WERI-Rb-1 (cell line): ENCODE measurements at regions not wholly inside any gene's neighbourhood (a gene's known extent, or its start where the extent isn't known, plus 50 kb on each side); places are given as distances from the start of the nearest gene placed in this dataset.

Source experiments
- DNase-seq: peaks from one replicate; pipeline ENCODE4 v3.0.0-alpha.2; 2020
- H3K27ac ChIP-seq: fragments of 250-450 bp; sonication (Bioruptor Pico); 2 replicates; pipeline ENCODE4 v1.5.1; 2020; ENCODE audit warnings: mild to moderate bottlenecking, moderate library complexity
- H3K27me3 ChIP-seq: fragments of 250-450 bp; sonication (Bioruptor Pico); 2 replicates; pipeline ENCODE4 v1.5.1; 2021; ENCODE audit warnings: mild to moderate bottlenecking, low read depth, moderate library complexity; ENCODE audit not compliant: insufficient read depth, severe bottlenecking
- H3K36me3 ChIP-seq: fragments of 250-450 bp; sonication (Bioruptor Pico); 2 replicates; pipeline ENCODE4 v1.5.1; 2020; ENCODE audit warnings: mild to moderate bottlenecking, moderate library complexity
- H3K4me3 ChIP-seq: 2 replicates; pipeline ENCODE4 v1.5.1; 2011; ENCODE audit warnings: low read depth, mild to moderate bottlenecking, control low read depth, low read length
- H3K9me3 ChIP-seq: fragments of 250-450 bp; sonication (Bioruptor Pico); 2 replicates; pipeline ENCODE4 v1.5.1; 2021; ENCODE audit warnings: mild to moderate bottlenecking, moderate library complexity; ENCODE audit not compliant: severe bottlenecking
- TF ChIP-seq, protein P1 (sequence below): IDR thresholded peaks from 2 replicates; pipeline ENCODE4 v1.5.1; 2011; ENCODE audit warnings: low read depth, mild to moderate bottlenecking, control low read depth, inconsistent platforms, low read length

DNA sequence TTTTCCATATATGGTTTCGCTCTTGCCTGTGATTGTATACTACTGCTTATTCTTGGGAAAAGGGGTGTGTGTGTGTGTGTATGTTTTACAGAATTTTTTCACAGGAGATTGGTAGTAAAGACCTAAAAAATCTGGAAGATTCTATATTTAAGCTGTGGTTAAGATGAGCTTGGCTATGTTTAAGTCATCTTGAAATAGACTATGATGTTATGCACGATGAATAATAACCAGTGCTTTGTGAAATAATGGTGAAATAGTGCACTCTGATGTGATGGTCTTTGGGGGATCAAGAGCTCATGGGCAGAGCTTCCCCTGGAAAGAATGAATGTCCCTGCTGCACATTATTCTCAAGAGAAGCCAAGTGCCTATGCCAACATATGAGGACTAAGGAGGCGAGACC is 301.0 kb downstream of the ACTL7B start:
- Histone ChIP-seq H3K36me3 (no peaks in the 10 kb centered on the region), H3K9me3 (no peaks in the 10 kb centered on the region)

DNA sequence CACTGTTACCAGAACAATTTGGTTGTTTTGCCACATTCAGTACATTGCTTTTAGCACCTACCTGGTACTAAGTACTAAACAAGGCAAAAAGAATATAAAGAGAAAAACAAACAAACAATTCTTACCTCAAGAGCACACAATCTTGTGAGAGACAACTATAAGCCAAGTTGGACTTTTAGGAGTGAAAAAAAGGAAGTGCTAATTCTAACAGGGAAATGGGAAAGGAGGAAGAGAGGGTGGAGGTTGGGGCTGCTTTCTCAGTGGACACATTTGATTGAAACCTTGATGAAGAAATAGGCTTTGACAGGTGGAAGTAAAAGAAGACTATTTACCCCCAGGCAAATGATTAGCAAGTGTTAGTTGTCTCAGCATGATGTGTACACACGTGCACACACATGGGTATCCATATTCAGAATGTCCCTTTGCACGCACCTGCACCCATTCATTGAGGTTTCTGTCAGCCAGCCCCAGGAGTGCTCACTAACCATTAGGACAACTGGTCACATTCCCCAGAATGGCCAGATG is 302.6 kb downstream of the ACTL7B start:
- no peak overlapping the region for H3K4me3 ChIP-seq
- H3K27me3 ChIP-seq: no peaks in the 10 kb centered on the region
- no peaks in the 10 kb centered on the region for H3K9me3 ChIP-seq
- no peak for DNase-seq
- H3K36me3 ChIP-seq: no peaks in the 10 kb centered on the region
- no peak overlapping the region for H3K27ac ChIP-seq
- TF ChIP-seq, protein P1, sequence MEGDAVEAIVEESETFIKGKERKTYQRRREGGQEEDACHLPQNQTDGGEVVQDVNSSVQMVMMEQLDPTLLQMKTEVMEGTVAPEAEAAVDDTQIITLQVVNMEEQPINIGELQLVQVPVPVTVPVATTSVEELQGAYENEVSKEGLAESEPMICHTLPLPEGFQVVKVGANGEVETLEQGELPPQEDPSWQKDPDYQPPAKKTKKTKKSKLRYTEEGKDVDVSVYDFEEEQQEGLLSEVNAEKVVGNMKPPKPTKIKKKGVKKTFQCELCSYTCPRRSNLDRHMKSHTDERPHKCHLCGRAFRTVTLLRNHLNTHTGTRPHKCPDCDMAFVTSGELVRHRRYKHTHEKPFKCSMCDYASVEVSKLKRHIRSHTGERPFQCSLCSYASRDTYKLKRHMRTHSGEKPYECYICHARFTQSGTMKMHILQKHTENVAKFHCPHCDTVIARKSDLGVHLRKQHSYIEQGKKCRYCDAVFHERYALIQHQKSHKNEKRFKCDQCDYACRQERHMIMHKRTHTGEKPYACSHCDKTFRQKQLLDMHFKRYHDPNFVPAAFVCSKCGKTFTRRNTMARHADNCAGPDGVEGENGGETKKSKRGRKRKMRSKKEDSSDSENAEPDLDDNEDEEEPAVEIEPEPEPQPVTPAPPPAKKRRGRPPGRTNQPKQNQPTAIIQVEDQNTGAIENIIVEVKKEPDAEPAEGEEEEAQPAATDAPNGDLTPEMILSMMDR: no peak

More for the DNA sequence above, 301.0 kb downstream of the ACTL7B start:
- H3K27ac ChIP-seq: no peak overlapping the region
- TF ChIP-seq, protein P1: no peak
- no peak for DNase-seq
- H3K4me3 ChIP-seq: no peak overlapping the region
- H3K27me3 ChIP-seq: no peaks in the 10 kb centered on the region

DNA sequence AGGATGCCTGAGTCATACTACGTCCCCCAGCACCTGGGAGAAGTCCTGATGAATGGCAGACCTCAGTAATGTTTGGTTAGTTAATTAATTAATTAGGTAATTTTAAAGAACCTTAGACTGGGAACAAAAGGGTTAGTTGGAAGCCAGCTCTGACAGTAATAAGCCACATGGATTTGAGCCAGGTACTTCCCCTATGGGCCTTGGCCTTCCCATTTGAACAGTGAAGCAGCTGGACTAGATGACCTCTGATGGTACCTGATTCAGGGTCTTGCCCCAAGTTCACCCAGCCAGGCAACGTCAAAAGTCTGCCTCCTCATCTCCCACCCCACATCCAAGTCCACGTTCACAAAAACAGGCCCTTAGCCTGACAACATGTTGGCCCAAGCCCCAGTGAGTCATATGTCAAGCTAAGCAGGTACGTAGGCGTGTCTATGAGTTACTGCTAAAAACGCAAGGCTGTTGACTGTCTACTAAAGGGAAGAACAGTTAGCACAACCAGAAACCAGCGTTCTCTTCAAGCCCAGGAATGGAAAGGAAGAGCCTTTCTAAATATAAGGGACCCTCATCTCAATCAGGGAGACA is 303.2 kb downstream of the ACTL7B start:
- DNase-seq: no peak
- Histone ChIP-seq H3K36me3 (no peaks in the 10 kb centered on the region), H3K27me3 (no peaks in the 10 kb centered on the region), H3K4me3 (no peak overlapping the region), H3K27ac (no peak overlapping the region), H3K9me3 (no peaks in the 10 kb centered on the region)
- TF ChIP-seq, protein P1: no peak

DNA sequence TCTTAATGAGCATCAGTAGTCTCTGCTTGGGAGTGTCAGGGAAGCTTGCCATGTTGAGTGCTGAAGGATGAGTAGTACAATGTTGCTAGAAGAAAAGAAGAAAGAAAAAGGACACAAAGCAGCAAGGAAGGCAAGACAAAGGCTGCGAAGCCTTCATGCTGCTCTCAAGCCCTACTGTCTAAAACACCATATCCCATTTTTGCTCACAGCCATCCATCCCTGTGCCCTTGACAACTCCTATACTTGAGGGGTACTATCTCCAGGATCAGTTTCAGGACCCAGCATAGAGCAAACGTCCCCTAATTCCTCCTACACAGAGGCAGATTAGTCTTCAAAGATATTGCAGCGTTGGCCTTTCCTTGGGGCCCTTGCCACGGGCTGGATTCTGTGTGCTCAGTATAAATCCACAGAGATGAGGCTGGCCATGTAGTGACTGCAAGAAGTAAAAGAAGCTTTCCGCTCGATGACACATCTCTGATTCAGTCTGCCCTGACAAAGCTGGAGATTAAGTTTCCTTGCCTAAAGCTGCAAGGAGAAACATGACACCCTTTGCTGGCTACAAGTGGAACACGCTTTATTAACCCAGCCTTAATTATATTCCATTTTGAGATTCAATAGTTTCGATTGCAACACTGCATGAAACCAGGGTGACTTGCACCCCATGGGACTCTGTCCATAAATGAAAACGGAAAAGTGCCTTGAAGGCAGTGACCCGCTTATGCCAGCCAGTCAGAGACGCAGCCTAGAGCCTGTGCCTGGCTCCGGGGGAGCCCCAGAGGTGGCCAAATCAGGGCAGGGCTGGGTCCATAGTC is 304.6 kb downstream of the ACTL7B start:
- peak overlapping the region; percentile 13; the same call in 1 of the 2 replicates for H3K4me3 ChIP-seq
- TF ChIP-seq, protein P1: no peak
- H3K9me3 ChIP-seq: no peaks in the 10 kb centered on the region
- H3K27me3 ChIP-seq: no peaks in the 10 kb centered on the region
- peak; percentile 79 for DNase-seq
- H3K36me3 ChIP-seq: no peaks in the 10 kb centered on the region
- H3K27ac ChIP-seq: peak overlapping the region; percentile 18

DNA sequence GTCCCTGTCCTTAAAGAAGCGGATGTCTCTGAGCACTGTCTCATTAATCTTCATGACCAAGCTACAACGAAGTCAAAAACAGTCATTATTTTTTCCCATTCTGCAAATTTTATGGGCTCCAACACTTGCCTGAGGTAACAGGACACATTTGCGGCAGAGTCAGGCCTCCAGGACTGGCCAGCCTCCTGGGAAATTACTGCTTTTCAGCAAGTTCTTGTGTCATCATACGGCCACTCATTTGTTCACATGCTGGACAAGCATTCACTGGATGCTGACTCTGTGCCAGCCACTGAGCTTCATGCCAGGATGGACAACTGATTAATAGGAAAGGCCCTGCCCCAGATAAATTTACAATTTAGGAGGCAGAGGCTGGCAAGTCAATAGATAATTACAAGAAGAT is 305.7 kb downstream of the ACTL7B start:
- TF ChIP-seq, protein P1: no peak
- no peaks in the 10 kb centered on the region for H3K27me3 ChIP-seq
- H3K4me3 ChIP-seq: no peak overlapping the region
- DNase-seq: no peak
- H3K27ac ChIP-seq: no peak overlapping the region
- no peaks in the 10 kb centered on the region for H3K36me3 ChIP-seq
- H3K9me3 ChIP-seq: no peaks in the 10 kb centered on the region
